K562 (cell line): ENCODE measurements at regions not wholly inside any gene's neighbourhood (a gene's known extent, or its start where the extent isn't known, plus 50 kb on each side); places are given as distances from the start of the nearest gene placed in this dataset.

Source experiments
- ATAC-seq: fragments of 200-7000 bp; cut with Tn5 transposase; 3 replicates; pipeline ENCODE4 v1.9.1; 2020; ENCODE audit warnings: moderate library complexity
- BruUV-seq: library from RNA; stranded (reverse); fragments of 400-500 nt; replicated peaks from 2 replicates; lab custom pipeline; 2021; lab: Mats Ljungman, UMichigan
- CTCF ChIA-PET: fragments of 300-600 bp; formaldehyde crosslinking; extraction: SDS; loops from one replicate; lab custom pipeline; 2021; ENCODE audit warnings: low intra/inter-chr PET ratio; lab: Yijun Ruan, JAX
- POLR2A ChIA-PET: fragments of 300-600, 350-650 bp; sonication (Branson Sonifier 250); formaldehyde crosslinking; extraction: SDS; loops from one replicate; lab custom pipeline; 2021; ENCODE audit warnings: antibody characterized with exemption, inconsistent platforms; lab: Yijun Ruan, JAX
- DNase-seq, 4 experiments: peaks; one replicate each; pipeline versions ENCODE4 v3.0.0 to v3.0.0-alpha.2; 2011 to 2018; ENCODE audit warnings: low spot score in 3 of 4, mixed read lengths in 3 of 4; ENCODE audit errors: extremely low read depth in 1 of 4
- FAIRE-seq: peaks from 2 replicates; lab custom pipeline; 2011; peaks lifted over from hg19 to GRCh38; lab: Jason Lieb, UNC
- H2AFZ ChIP-seq: 2 replicates; pipeline ENCODE4 v1.6.0; 2011; ENCODE audit warnings: low read depth, low read length, control low read depth, inconsistent platforms
- H3K27ac ChIP-seq: fragments of 200-600 bp; 3 replicates; pipeline ENCODE4 v1.8.0; 2011; ENCODE audit warnings: low read depth, mild to moderate bottlenecking, control low read depth, inconsistent platforms, low read length, moderate library complexity, mixed read lengths; ENCODE audit errors: extremely low read depth
- H3K27me3 ChIP-seq, 2 experiments: fragments of 300-600 bp in 1 of 2; 2 replicates in 1 of 2; 3 replicates in 1 of 2; pipeline versions ENCODE4 v1.6.0 to v1.8.0; 2011; ENCODE audit warnings: inconsistent platforms in 2 of 2, low read length in 2 of 2, mild to moderate bottlenecking in 1 of 2, mixed read lengths in 1 of 2, moderate library complexity in 1 of 2; ENCODE audit not compliant: control insufficient read depth in 2 of 2, insufficient read depth in 2 of 2
- H3K36me3 ChIP-seq: fragments of 300-600 bp; 3 replicates; pipeline ENCODE4 v1.8.0; 2011; ENCODE audit warnings: mild to moderate bottlenecking, low read length, inconsistent platforms; ENCODE audit not compliant: control insufficient read depth, insufficient read depth
- H3K4me1 ChIP-seq, 2 experiments: fragments of 200-600 bp in 1 of 2; replicated peaks in 1 of 2; 2 replicates in 1 of 2; 3 replicates in 1 of 2; pipeline versions ENCODE4 v1.5.1 to v1.8.0; 2011; ENCODE audit warnings: inconsistent platforms in 2 of 2, low read length in 2 of 2, mild to moderate bottlenecking in 1 of 2, mixed read lengths in 1 of 2, moderate library complexity in 1 of 2; ENCODE audit not compliant: control insufficient read depth in 2 of 2, insufficient read depth in 2 of 2
- H3K4me2 ChIP-seq: 2 replicates; pipeline ENCODE4 v1.6.1; 2011; ENCODE audit warnings: low read length, control low read depth, inconsistent platforms, mixed read lengths; ENCODE audit not compliant: insufficient read depth
- H3K4me3 ChIP-seq: fragments of 200-600 bp; sonication (generic), shearing (Covaris generic); 2 replicates; pipeline ENCODE4 v1.5.1; 2016; ENCODE audit warnings: control low read depth, inconsistent platforms
- H3K79me2 ChIP-seq: fragments of 200-600 bp; 3 replicates; pipeline ENCODE4 v1.8.0; 2011; ENCODE audit warnings: low read length, inconsistent platforms; ENCODE audit not compliant: control insufficient read depth, insufficient read depth
- H3K9ac ChIP-seq, 2 experiments: 2 replicates each; pipeline versions ENCODE4 v1.6.0 to v1.6.1; 2011; ENCODE audit warnings: low read depth in 2 of 2, low read length in 2 of 2, control low read depth in 1 of 2, inconsistent platforms in 1 of 2, mild to moderate bottlenecking in 1 of 2, mixed read lengths in 1 of 2; ENCODE audit not compliant: insufficient read depth in 1 of 2
- H3K9me1 ChIP-seq: one replicate; pipeline ENCODE4 v1.6.0; 2011; ENCODE audit warnings: inconsistent platforms, mild to moderate bottlenecking, low read length, moderate library complexity; ENCODE audit not compliant: control insufficient read depth, insufficient read depth
- H3K9me3 ChIP-seq: replicated peaks from 2 replicates; pipeline ENCODE4 v1.5.1; 2011; ENCODE audit warnings: low read depth, low read length, inconsistent platforms; ENCODE audit not compliant: control insufficient read depth, insufficient read depth
- H4K20me1 ChIP-seq: replicated peaks from 2 replicates; pipeline ENCODE4 v1.6.1; 2011; ENCODE audit warnings: low read length, inconsistent platforms, mixed read lengths; ENCODE audit not compliant: control insufficient read depth, insufficient read depth
- CBFB ChIP-seq: sonication (generic); formaldehyde crosslinking; IDR thresholded peaks from 2 replicates; pipeline ENCODE4 v1.4.0; 2020; ENCODE audit warnings: mild to moderate bottlenecking, missing genetic modification reagents
- HEY1 ChIP-seq: fragments of 250-450 bp; sonication (Bioruptor Pico); IDR thresholded peaks from 2 replicates; pipeline ENCODE4 v1.5.0; 2020; ENCODE audit warnings: mild to moderate bottlenecking, moderate library complexity, borderline replicate concordance
- PTTG1 ChIP-seq: fragments of 450-650 bp; IDR thresholded peaks from 2 replicates; pipeline ENCODE4 v1.6.1; 2016; ENCODE audit warnings: low read depth, mild to moderate bottlenecking, missing genetic modification characterization, missing compliant biosample characterization
- WHSC1 ChIP-seq: IDR thresholded peaks from one replicate; pipeline ENCODE4 v1.6.1; 2012; ENCODE audit warnings: low read length, control low read depth, inconsistent platforms
- ZNF12 ChIP-seq: sonication (generic); formaldehyde crosslinking; IDR thresholded peaks from 2 replicates; pipeline ENCODE4 v1.4.0; 2020; ENCODE audit warnings: mild to moderate bottlenecking, missing genetic modification reagents
- ZNF644 ChIP-seq: fragments of 200-800 bp; sonication (Bioruptor generic); IDR thresholded peaks from 2 replicates; pipeline ENCODE4 v1.6.1; 2016; ENCODE audit warnings: low read depth, missing genetic modification characterization, missing compliant biosample characterization
- in situ Hi-C: fragments of 300-500 bp; cut with MboI; formaldehyde crosslinking; loops from 4 replicates; pipeline ENCODE4 v1.15.0; 2018; ENCODE audit warnings: inconsistent platforms, mixed read lengths
- intact Hi-C: fragments of 100-400 bp; cut with micrococcal nuclease; formaldehyde crosslinking; loops from 2 replicates; pipeline ENCODE4 v1.14.2; 2022

DNA sequence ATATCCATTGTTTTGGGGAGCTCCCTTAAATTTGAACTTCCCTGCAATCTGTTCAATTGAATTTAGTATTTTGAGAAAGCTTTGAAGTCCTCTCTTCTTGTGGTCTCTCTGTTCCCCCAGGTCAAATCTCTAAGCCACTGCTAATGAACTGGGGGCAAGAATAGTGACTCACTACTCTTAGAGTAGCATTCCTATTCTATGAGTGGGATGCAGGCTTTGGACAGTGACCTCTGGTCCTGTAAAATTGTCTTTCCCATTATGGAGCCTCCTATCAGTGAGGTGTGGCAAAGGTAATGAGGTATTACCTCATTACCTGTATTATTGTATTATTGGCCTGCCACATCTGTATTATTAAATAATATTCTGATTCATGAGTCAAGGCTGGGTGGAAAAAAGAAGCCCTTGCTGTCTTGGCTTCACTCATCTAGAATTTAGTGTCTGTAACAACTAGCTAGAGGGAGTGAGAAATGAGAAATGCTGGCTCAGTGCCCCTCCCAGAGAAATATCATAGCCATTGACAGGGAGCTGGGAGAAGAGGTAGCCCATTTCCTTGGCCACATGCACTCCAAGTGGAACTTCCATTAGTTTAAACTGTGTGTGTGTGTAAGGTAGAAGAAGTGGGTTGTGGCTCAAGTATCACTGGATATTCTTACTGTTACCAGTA, 393.9 kb upstream of the CTSO start:
- TF ChIP-seq ZNF644 (tag): no peak
- no peak for TF ChIP-seq HEY1 (CRISPR knock-in tag)
- no peak for TF ChIP-seq WHSC1
- TF ChIP-seq, all 486 proteins: peak for 0

DNA sequence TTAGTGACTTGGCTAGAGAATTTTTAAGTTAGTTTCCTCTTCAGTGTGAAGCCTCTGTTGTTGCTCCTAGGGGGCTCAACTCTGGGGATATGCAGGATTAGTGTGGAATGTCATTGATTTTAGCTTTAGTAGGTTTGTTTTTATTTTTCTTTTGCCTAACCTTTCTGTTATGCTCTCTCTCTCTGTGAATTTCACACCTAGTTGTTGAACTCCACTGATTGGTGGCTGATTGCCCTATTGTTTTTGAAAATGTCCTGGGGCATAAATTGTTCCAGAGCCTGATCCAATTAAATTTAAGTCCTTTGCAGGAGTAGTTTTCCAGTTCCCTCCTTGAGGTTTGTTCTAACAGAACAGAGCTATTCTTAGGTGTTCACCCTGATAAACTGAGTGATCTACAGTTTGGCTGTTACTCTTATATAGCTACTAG, 393.3 kb upstream of the CTSO start:
- ChIA-PET POLR2A (interaction anchor here (0.7 kb wide), 1 partner anchor 10 kb away, joined by 3 read pairs; no protein-coding TSS in a partner anchor), CTCF (no interaction called here)
- ATAC-seq: no peak
- TF ChIP-seq ZNF12 (no peak), PTTG1 (tag) (no peak), CBFB (CRISPR knock-in tag) (no peak)
- in situ Hi-C loops (no loop called here), intact Hi-C loops (no loop called here)
- Histone ChIP-seq H3K79me2 (no peaks in the 10 kb centered on the region), H3K27me3 (no peaks in the 10 kb centered on the region), H3K4me2 (no peak overlapping the region), H3K36me3 (no peaks in the 10 kb centered on the region), H3K9me1 (no peaks in the 10 kb centered on the region), H3K9me3 (no peaks in the 10 kb centered on the region), H3K4me3 (no peak overlapping the region), H3K9ac (no peak overlapping the region), H4K20me1 (no peaks in the 10 kb centered on the region), H2AFZ (no peak overlapping the region), H3K27ac (no peak overlapping the region), H3K4me1 (no peaks in the 10 kb centered on the region)
- no peak for FAIRE-seq
- BruUV-seq: no TSS peak
- DNase-seq: no peak

More for the DNA sequence above, 393.9 kb upstream of the CTSO start:
- H3K9ac ChIP-seq: no peak overlapping the region
- H3K27ac ChIP-seq: no peak overlapping the region
- FAIRE-seq (no peak), DNase-seq (no peak), ATAC-seq (no peak)
- H3K4me2 ChIP-seq: no peak overlapping the region
- no peaks in the 10 kb centered on the region for H3K79me2 ChIP-seq
- H3K4me1 ChIP-seq: no peaks in the 10 kb centered on the region
- H3K27me3 ChIP-seq: no peaks in the 10 kb centered on the region
- no peak overlapping the region for H3K4me3 ChIP-seq
- no peaks in the 10 kb centered on the region for H3K9me1 ChIP-seq
- BruUV-seq: no TSS peak
- CTCF ChIA-PET: no interaction called here
- in situ Hi-C loops: no loop called here
- H2AFZ ChIP-seq: no peak overlapping the region
- H3K9me3 ChIP-seq: no peaks in the 10 kb centered on the region
- intact Hi-C loops: no loop called here
- no peaks in the 10 kb centered on the region for H4K20me1 ChIP-seq
- H3K36me3 ChIP-seq: no peaks in the 10 kb centered on the region
- POLR2A ChIA-PET: interaction anchor here (0.7 kb wide), 1 partner anchor 11 kb away, joined by 3 read pairs; no protein-coding TSS in a partner anchor
